HG03571 (cell line): ENCODE measurements at regions not wholly inside any gene's neighbourhood (a gene's known extent, or its start where the extent isn't known, plus 50 kb on each side); places are given as distances from the start of the nearest gene placed in this dataset.
A peak's percentile ranks its signal among the peaks of the same experiment; 100 is the strongest.
"Not testable (repeated sequence)": the region's sequence is repeated elsewhere in the genome, so short reads cannot be mapped to it uniquely, and the experiment has no call there.

Experiments
- ATAC-seq: cut with Tn5 transposase; IDR thresholded peaks from one replicate; pipeline ENCODE4 v1.9.1; 2021; ENCODE audit not compliant: unreplicated experiment

DNA sequence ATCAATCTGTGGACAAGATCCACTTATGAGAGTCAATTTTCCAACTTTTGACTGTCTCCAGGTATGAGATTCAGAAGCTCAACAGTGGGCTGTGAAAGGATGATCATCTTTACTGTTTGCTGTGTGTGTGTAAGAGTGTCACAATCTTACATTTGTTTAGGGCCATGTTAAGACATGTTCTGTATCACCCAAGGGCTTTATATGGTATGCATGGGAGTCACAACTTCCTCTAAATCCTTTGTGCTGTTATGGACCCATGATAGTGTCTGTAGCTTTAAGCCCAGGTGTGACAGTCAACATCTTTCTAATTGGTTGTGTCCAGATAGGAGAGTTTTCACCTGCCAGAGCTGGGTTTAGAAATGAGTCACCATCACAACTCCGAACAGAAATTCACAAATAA, 70.2 kb downstream of the ZNF726 start:
- not testable (repeated sequence) for ATAC-seq

DNA sequence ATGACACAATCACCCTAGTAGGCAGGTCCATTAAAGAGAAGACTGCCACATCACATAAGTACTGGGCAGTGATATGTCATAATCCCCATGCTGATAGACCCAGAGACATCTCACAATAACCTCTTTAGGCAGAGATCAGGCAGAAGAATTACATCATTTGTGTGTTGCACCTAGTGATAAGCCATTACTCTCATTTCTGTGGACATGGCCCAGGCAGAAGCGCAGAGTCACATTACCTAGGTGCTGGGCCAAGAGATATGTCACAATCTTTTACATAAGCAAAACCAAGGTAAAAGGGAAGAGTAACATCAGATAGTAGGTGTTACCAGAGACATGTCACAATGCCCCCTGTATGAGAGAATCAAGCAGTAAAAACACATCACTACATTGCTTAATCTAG, 71.9 kb downstream of the ZNF726 start:
- no peak for ATAC-seq

DNA sequence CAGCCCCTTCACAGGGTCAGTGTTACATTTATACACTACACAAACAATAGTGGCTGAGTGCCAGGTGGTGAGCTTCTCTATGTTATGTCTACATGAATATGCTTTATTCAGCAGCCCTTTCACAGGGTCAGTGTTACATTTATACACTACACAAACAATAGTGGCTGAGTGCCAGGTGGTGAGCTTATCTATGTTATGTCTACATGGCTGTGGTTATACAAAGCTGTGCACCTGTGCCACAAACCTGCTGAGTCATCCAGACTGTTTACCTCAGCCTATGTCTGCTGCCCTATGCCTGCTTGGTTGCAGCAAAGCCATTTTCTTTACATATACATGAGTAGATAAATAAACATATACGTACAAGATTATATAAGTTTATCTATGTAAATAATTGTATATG, 76.5 kb downstream of the ZNF726 start:
- ATAC-seq, result no peak

DNA sequence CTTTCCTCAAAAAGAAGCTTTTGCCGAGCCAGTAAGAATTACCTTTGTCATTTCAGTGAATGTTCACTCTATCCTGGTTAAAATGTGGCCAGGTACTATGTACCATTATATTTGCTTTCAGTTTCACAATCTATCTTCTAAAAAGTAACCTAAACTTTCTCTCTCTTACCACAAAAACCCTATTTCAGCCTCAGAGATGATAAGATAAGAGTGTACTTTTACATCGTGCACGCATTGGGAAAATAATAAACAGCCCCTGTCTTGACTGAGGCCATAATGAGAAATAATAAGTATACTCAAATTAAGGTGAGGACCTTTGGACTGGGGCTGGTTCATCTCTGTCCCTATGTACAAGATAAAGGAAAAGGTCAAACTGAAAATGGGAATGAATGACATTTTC, 77.7 kb downstream of the ZNF726 start:
- ATAC-seq, result no peak

DNA sequence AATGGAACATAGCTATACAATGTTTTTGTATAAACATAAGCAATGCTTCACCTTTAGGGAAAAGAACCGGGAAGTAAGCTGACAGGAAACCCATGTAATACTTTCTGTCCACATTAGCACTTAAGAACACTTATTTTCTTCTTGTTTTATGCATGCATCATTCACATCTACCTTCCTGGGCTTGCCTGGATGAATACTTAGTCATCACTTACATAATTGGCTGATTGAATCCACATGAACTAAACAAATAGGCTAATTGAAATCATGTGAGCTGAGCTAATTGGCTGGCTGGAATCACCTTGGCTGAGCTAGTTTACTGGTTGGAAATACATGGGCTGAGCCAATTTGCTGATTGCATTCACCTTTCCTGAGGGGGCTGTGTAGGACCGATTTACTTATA, 78.8 kb downstream of the ZNF726 start:
- ATAC-seq, result no peak

DNA sequence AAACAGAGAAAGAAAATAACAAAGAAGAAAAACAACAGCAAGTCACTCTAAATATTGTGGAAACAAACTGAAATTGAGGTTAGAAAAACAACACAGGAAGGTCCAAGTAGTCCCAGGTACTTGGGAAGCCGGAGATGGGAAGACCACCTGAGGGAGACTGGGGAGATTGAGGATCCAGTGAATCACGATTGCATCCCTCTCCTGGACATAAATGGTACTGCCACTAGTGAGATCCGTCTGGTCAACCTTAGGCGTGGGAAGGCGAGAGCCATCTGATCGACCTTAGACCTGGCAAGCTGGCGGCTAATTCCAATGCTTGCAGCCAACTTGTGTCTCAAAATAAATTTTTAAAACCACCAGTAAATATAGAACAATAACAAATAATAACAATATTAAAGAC, 81.9 kb downstream of the ZNF726 start:
- no peak for ATAC-seq

DNA sequence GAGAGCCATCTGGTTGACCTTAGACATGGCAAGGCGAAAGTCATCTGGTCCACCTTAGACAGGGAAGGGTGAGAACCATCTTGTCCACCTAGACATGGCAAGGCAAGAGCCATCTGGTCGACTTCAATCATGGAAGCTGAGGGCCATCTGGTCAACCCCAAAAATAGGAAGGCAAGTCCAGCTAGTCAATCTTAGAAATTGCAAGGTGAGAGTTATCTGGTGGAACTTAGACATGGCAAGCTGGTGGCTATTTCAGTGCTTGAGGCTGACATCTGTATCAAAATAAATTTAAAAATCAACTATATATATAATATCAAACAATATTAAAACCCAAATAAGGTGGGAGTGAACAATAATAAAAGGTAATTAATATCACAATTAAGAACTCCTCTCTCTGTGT, 83.9 kb downstream of the ZNF726 start:
- no peak for ATAC-seq

DNA sequence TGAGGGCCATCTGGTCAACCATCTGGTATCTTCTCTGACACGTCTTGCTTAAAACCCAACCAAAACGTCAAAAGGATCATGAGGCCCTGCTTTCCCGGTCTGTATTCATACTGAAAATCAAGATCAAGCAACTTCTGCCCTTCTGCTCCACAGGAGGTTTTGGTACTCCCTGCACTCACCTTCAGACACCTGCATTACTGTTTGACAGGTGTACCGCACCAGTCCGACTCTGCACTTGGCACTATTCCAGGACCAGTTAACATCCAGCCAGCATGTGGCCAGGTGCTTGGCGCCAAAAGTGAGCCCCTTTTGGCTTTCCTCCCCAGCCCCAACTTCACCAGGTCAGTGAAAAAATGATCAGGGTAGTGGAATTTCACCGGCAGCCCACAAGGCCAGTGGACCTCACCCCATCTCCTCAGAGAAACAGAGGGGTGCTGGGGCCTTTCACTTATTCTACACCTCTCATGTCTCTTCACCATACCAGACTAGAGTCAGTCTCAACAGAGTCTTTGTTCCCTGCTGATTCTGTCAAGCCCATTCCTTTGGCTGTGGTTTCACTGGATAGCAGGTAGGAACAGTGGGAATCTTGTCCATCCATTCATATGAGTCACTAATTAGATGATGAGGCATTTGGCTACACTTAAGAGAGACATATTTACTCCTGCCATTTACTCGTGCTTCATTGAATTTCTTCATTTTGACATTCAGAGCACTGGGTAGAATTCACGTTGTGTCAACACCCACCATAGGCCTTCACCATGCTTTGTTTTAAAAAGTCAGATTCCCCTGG, 85.3 kb downstream of the ZNF726 start:
- ATAC-seq, result no peak

DNA sequence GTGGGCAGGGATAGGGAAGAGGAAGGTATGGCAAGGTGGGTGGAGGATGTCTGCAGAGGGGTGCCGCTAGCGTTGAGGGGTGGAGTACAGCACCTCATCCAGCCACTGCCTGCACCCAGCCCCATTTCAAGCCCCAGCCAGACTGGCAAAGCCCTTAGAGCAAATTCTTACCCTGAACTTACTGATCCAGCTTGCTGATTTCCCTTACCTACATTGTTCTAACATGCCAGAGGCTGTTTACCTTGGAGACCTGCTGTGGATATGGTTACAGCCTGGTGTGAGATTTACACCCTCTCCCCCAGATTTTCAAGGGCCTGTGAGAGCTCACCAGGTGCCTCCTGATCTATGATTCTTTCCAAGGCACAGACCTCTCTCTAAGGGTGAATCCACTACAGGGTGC, 86.0 kb downstream of the ZNF726 start:
- ATAC-seq, result no peak

DNA sequence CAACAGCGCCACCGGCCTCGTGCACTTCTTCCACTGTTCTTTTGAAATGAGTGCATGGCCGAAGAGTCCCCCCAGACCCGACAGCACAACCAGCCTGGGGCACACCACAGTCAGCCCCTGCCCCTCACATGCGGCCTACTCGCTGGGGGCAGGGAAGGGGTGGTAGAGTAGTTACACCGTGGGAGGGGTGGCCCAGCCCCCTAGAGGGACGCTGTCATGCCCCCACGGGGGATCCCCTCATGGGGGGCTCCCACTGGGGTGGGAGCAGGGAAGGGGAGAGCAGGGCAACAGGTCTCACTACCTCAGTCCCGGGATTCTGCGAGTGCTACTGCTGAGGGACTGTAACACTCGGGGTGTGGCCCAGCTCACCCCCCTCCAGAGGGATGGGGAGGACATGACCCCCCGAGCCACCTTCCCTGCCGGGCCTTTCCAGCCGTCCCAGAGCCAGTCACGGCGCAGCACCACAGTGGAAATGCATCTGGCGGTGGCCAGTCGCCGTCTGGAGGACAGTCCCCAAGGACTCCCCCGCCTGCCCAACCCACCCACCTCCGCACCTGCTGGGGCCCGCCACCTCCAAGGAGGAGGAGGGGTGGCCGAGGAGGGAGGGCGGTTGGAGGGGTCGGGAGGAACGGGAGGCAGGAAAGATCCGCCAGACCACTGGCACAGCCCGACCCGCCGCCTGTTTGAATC, 84.6 kb upstream of the ZNF254 start:
- no peak for ATAC-seq

DNA sequence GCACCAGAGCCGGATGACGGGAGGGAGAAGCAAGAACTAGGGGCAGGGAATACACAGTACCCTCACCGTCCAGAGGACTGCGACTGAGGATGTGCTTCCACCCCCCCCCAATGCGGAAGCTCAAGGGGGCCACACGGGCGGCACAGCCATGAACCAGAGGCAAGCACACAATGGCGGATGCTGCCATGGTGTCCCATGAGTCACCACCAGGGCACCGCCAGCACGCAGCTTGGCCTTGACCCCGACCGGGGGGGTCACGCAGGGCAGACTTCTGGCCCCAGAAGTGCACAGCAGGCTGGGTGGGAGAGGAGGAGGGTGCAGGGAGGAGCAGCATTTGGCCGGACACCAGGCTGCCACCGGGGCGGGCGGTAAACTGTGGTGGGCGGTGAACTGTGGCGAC, 83.5 kb upstream of the ZNF254 start:
- ATAC-seq, result no peak

DNA sequence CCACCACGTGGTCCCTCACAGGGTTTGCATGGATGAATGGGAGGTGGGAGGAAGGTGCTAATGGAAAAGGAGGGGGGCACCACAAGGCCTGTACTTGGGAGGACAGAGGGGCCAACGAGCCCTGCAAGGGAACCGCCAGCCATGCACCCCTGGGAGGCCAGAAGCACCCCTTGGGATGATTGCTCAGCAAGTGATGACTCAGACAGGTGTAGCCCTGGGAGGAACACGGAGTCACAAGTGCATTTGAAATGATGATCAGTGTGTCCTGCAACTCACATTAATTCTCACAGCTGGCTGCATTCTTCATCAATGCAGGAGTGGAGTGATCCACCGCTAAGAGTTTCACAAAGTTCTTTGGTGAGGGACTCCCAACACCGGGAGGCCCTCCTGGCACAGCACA, 82.8 kb upstream of the ZNF254 start:
- ATAC-seq, result no peak

DNA sequence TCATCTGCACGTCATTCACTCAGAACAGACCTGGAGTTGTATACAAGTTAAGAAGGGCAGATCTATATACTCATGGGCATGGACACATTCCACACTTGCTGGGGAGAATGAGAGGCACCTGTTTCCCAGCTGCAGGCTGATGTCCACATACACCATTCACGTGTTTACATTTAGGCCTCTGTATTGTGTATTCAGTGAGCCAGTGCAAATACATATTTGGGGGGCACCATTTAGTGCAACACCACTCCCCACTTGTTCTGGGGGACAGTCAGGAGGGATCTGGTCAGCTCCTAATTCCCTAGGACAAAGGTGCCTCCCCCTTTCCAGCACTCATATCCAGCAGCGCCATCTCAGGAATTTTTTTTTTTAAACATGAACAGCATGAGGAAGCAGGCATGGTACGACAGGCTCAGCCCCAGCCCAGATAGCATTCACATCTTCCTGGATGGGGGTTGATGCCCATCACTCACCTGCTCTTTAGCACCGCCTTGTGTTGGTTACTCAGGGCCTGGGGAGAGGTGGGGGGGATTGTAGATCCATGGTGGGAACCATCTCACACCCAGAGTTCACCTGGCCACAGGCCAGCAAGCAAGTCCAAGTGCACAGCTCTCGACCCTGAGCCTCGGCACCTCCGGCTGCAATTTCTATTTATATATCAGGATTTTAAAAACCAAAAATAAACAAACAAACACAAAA, 56.9 kb upstream of the ZNF254 start:
- no peak for ATAC-seq

DNA sequence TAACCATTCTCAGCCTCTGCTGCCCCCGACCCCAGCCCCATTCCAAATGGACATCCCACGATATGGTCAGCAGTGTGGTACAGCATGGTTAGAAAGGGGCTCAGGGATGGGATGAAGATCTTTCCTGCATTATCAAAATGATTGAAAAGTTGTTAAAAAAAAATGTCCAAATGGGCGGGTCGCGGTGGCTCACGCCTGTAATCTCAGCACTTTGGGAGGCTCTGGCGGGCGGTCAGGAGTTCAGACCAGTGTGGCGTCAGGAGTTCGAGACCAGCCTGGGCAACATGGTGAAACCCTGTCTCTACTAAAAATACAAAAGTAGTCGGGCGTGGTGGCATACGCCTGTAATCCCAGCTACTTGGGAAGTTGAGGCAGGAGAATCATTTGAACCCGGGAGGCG, 54.3 kb upstream of the ZNF254 start:
- no peak for ATAC-seq

DNA sequence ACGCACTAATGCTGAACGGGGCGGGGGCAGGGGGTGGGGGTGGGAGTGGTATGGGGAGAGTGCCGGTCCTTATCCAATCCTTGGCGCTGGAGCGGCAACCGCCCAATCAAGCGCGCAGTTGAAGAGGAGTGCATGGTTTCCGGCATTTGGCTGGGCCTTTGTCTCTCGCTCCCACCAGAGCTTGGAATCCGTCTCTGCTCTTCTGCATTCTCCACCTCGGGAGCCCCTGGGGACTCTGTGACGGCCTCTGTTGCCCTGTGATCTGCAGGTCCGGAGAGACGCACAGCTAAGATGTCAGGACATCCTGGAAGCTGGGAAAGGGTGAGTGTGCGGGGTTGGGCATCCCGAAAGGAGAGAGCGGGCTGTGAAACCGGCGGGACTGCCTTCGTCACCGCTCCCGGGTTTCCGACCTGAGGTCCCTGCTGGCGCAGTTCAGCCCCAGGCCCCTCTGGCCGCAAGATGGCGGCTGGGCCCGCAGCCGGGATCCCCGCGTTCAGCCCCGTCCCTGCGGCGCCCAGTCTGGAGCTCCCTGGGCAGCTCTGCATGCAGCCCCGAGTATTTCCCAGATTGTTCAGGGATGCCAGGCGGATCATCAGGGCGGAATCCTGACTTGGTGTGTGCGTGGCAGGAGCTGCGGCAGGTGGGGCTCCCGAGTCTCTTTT, 53.6 kb upstream of the ZNF254 start:
- peak; percentile 95 for ATAC-seq

DNA sequence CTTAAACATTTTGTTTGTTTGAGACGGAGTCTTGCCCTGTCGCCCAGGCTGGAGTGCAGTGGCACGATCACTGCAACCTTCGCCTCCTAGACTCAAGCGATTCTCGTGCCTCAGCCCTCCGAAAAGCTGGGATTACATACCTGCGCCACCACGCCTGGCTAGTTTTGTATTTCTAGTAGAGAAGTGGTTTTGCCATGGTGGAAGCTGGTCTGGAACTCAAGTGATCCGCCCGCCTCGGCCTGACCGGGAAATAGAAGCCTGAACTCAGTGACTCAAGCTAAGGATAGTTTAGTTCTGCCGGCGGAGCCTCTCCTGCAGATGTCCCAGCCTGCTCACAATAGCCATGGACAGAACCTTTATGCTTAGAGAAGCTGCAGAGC, 53.0 kb upstream of the ZNF254 start:
- peak; percentile 13 for ATAC-seq

DNA sequence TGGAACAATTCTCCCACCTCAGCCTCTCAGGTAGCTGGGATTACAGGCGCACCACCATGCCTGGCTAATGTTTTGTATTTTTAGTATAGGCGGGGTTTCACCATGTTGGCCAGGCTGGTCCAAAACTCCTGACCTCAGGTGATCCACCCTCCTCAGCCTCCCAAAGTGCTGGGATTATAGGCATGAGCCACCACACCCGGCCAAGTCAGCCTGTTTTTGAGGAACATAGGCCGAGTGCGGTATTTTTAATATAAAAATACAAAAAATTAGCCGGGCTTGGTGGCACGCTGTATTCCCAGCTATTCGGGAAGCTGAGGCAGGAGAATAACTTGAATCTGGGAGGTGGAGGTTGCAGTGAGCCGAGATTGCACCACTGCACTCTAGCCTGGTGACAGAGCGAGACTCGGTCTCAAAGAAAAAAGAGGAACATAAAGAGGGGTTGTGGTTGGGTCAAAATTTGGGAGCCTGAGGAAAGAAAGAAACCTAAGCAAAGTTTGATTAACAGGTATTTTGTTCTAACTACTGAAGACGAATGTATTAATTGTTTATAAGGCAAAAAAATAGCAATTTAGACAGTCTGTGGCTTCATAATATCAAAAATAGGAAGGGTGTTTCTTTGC, 51.6 kb upstream of the ZNF254 start:
- not testable (repeated sequence) for ATAC-seq
